ENCODE measurements at regions not wholly inside any gene's neighbourhood (a gene's known extent, or its start where the extent isn't known, plus 50 kb on each side); places are given as distances from the start of the nearest gene placed in this dataset.

DNA sequence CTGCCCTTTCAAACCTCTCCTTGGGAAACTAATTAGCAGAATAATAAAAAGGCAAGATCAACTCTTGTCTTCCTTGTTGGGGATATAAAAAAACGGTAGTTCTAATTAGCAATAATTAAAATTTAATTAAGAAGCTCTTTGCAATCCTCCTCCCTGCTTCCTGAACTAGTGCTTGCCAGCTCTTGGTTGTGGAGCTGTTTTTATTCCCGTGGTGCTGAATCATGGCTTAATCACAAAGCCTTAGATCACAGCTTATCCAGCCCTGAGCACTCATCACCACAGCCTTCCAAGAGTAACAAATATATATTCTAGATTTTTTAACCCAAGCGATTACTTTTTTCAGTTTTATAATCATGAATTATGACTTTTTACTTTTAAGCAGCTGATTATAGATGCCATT, 63.2 kb upstream of the INSM2 start:
- Histone ChIP-seq H3K4me3 (ENCODE audit: insufficient read depth, low read depth, low read length) (no peak overlapping the region), H2BK5ac (ENCODE audit: low read depth, low read length, poor library complexity, severe bottlenecking) (no peak overlapping the region), H2BK20ac (ENCODE audit: low read depth, low read length) (no peak overlapping the region), H3K14ac (replicated peaks; ENCODE audit: low read depth, low read length) (no peak overlapping the region), H3K79me1 (ENCODE audit: low read depth in 1 of 2, low read length in 2 of 2) (no peaks in the 10 kb centered on the region), H3K9ac (ENCODE audit: low read depth, low read length) (no peak overlapping the region), H4K20me1 (ENCODE audit: insufficient read depth, low read length) (no peaks in the 10 kb centered on the region), H2AK9ac (replicated peaks; ENCODE audit: low read depth, low read length, poor library complexity) (no peak overlapping the region), H2AFZ (replicated peaks; ENCODE audit: low read length, poor library complexity) (no peak overlapping the region), H3K23ac (ENCODE audit: low read depth, low read length) (no peak overlapping the region), H4K5ac (ENCODE audit: low read depth, low read length) (no peak overlapping the region), H4K8ac (ENCODE audit: low read depth in 2 of 2, low read length in 2 of 2) (no peak overlapping the region), H3K4me2 (ENCODE audit: low read depth, low read length) (no peak overlapping the region), H3K4me1 (ENCODE audit: control insufficient read depth, insufficient read depth, low read length) (no peaks in the 10 kb centered on the region), H2BK120ac (ENCODE audit: low read depth, low read length) (no peak overlapping the region), H3K27me3 (ENCODE audit: control insufficient read depth, insufficient read depth, low read length) (peaks cover 1% of the 10 kb centered on the region; the same call in 1 of the 2 replicates), H3K4ac (ENCODE audit: low read depth, low read length) (no peak overlapping the region), H3K18ac (ENCODE audit: low read depth, low read length) (no peak overlapping the region), H3K56ac (ENCODE audit: extremely low read depth, insufficient read depth, low read length) (no peak overlapping the region), H4K91ac (ENCODE audit: insufficient read depth, low read depth, low read length) (no peak overlapping the region), H3K27ac (ENCODE audit: insufficient read depth, low read length) (no peak overlapping the region), H2BK15ac (ENCODE audit: low read depth, low read length) (no peak overlapping the region), H3K9me1 (ENCODE audit: insufficient read depth, low read length) (no peaks in the 10 kb centered on the region), H3K9me3 (ENCODE audit: control insufficient read depth, insufficient read depth, low read length) (0 out of 2 replicates have a peak, but pooled peaks cover 2% of the 10 kb centered on the region), H3K36me3 (ENCODE audit: control insufficient read depth, insufficient read depth, low read length) (no peaks in the 10 kb centered on the region), H2AK5ac (ENCODE audit: low read depth, low read length) (no peak overlapping the region)
- ATAC-seq (ENCODE audit: low read depth) (peak; percentile 54; the same call in 1 of the 2 replicates), DNase-seq (peak; percentile 31)
- dilution Hi-C loops (cut with HindIII; ENCODE audit: low sequenced_read_pairs, unreplicated experiment) (no loop called here), intact Hi-C loops (cut with micrococcal nuclease) (no loop called here), in situ Hi-C loops (cut with MboI; ENCODE audit: low sequenced_read_pairs) (no loop called here)
- no TSS peak for BruUV-seq (replicated peaks)
- CTCF ChIA-PET, result interaction anchor here (1.0 kb wide), 1 partner anchor 11 kb away, joined by 3 read pairs; no protein-coding TSS in a partner anchor
- no CpG with 5 or more reads among the region's 3 CpGs for WGBS, 2 experiments (ENCODE audit: extremely low coverage in 2 of 2, insufficient read length in 1 of 2)
- POLR2A ChIA-PET (ENCODE audit: unreplicated experiment), result no interaction called here
- TF ChIP-seq MAZ (IDR thresholded peaks at IDR 0.05; ENCODE audit: borderline replicate concordance, low read depth, low read length), result no peak
- no peak for TF ChIP-seq BHLHE40 (IDR thresholded peaks at IDR 0.05; ENCODE audit: low read depth, low read length)
- TF ChIP-seq NFE2L2 (IDR thresholded peaks at IDR 0.05; ENCODE audit: low read depth, low read length), result no peak
- TF ChIP-seq, protein P1, sequence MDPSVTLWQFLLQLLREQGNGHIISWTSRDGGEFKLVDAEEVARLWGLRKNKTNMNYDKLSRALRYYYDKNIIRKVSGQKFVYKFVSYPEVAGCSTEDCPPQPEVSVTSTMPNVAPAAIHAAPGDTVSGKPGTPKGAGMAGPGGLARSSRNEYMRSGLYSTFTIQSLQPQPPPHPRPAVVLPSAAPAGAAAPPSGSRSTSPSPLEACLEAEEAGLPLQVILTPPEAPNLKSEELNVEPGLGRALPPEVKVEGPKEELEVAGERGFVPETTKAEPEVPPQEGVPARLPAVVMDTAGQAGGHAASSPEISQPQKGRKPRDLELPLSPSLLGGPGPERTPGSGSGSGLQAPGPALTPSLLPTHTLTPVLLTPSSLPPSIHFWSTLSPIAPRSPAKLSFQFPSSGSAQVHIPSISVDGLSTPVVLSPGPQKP (IDR thresholded peaks at IDR 0.05; ENCODE audit: borderline replicate concordance, low read depth, low read length), result no peak
- no peak for TF ChIP-seq RAD21 (IDR thresholded peaks at IDR 0.05; ENCODE audit: low read length)
- TF ChIP-seq, protein P2, sequence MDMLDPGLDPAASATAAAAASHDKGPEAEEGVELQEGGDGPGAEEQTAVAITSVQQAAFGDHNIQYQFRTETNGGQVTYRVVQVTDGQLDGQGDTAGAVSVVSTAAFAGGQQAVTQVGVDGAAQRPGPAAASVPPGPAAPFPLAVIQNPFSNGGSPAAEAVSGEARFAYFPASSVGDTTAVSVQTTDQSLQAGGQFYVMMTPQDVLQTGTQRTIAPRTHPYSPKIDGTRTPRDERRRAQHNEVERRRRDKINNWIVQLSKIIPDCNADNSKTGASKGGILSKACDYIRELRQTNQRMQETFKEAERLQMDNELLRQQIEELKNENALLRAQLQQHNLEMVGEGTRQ (IDR thresholded peaks at IDR 0.05; ENCODE audit: low read depth, low read length), result no peak
- TF ChIP-seq RFX5 (IDR thresholded peaks at IDR 0.05; ENCODE audit: low read depth, low read length), result no peak
- no peak for TF ChIP-seq RCOR1 (IDR thresholded peaks at IDR 0.05; ENCODE audit: insufficient replicate concordance, low read length)
- TF ChIP-seq MAFK (IDR thresholded peaks at IDR 0.05; ENCODE audit: low read depth, low read length), result no peak
- no peak for TF ChIP-seq MXI1 (IDR thresholded peaks at IDR 0.05; ENCODE audit: borderline replicate concordance, low read depth, low read length)
